Prostate gland (tissue), 2 donors: ENCODE measurements at regions not wholly inside any gene's neighbourhood (a gene's known extent, or its start where the extent isn't known, plus 50 kb on each side); places are given as distances from the start of the nearest gene placed in this dataset.

ENCODE experiments used
- CTCF ChIP-seq, 4 experiments: fragments of 200-600 bp in 2 of 4; fragments of 450-650 bp in 2 of 4; sonication (generic) in 2 of 4; IDR thresholded peaks; 1 replicate in 3 of 4; 2 replicates in 1 of 4; pipeline ENCODE4 v1.5.1; 2016 to 2019; ENCODE audit warnings: antibody characterized with exemption in 4 of 4, mild to moderate bottlenecking in 2 of 4, moderate library complexity in 2 of 4
- POLR2A ChIP-seq: fragments of 450-650 bp; IDR thresholded peaks from one replicate; pipeline ENCODE4 v1.6.1; 2016; ENCODE audit warnings: antibody characterized with exemption, mild to moderate bottlenecking
- POLR2AphosphoS5 ChIP-seq: sonication (generic); formaldehyde crosslinking; IDR thresholded peaks from one replicate; pipeline ENCODE4 v1.6.1; 2017; ENCODE audit warnings: antibody characterized with exemption

- TF ChIP-seq POLR2AphosphoS5 (no peak), CTCF (IDR thresholded peaks at IDR 0.05) (peak in 3 of 4 experiments; percentile 39 to 65 (median 49)), POLR2A (no peak)
These were observed 110.1 kb upstream of the TMEM132D start for GRCh38 chr12:130013771-130014484.
